Upper lobe of right lung (tissue), 1 donor: ENCODE measurements at regions not wholly inside any gene's neighbourhood (a gene's known extent, or its start where the extent isn't known, plus 50 kb on each side); places are given as distances from the start of the nearest gene placed in this dataset.

Experiments
- ATAC-seq: fragments of 200-7000 bp; cut with Tn5 transposase; one replicate; pipeline ENCODE4 v1.9.1; 2020; ENCODE audit warnings: mild to moderate bottlenecking, moderate library complexity
- DNase-seq: peaks from one replicate; pipeline ENCODE4 v3.0.0-alpha.2; 2020
- H3K27ac ChIP-seq: fragments of 200-600 bp; one replicate; pipeline ENCODE4 v1.8.0; 2022
- H3K27me3 ChIP-seq: fragments of 200-600 bp; one replicate; pipeline ENCODE4 v1.8.0; 2022; ENCODE audit warnings: mild to moderate bottlenecking
- H3K36me3 ChIP-seq: fragments of 200-600 bp; one replicate; pipeline ENCODE4 v1.8.0; 2022
- H3K4me1 ChIP-seq: fragments of 200-600 bp; one replicate; pipeline ENCODE4 v1.8.0; 2022
- H3K4me3 ChIP-seq: fragments of 200-600 bp; one replicate; pipeline ENCODE4 v1.8.0; 2022; ENCODE audit warnings: mild to moderate bottlenecking
- H3K9me3 ChIP-seq: fragments of 200-600 bp; one replicate; pipeline ENCODE4 v1.8.0; 2022
- intact Hi-C: fragments of 100-400 bp; cut with DNase I; formaldehyde crosslinking; loops from one replicate; pipeline ENCODE4 v1.11.0; 2022
- TF ChIP-seq, protein P1 (sequence below): fragments of 200-600 bp; IDR thresholded peaks from one replicate; pipeline ENCODE4 v1.8.0; 2022; ENCODE audit warnings: antibody characterized with exemption
- donor health status: DM: no; HTN: yes; CAD: no; lungs with severe emphysema.

DNA sequence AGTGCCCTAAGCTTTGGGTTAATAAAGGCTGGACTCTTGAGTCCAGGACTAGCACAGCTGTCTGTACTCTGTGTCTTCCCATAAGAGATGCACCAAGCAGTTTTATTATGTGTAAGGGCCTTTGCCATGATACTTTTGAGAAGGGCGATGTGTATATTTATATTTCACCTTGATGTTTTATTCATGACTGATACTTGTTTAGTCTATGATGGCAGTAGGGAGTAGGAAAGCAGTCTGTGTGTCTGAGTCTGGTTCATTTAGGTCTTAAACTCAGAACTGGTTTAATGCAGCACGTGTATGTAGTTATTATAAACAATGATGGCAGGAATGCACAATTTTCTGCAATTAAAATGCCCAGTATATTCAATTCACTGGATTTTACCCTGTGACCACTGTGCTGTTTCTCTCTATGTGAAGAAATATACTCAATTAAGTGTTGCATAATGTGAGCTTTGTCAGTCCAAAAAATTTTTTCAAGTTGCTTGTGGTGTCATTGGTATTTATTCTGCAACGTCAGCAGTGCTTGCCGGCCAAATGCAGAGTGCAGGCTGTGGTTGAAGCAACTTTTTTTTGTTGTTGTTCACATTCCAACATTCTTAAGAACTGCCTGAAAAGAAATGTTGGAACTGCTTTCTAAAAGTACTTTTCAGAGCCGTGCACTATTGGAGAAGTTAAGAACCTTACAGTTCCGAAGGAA lies 423.7 kb upstream of the SEMA6D start:
- Histone ChIP-seq H3K4me3 (no peak overlapping the region), H3K36me3 (no peaks in the 10 kb centered on the region), H3K27ac (peak overlapping the region; percentile 1), H3K4me1 (peaks cover 16% of the 10 kb centered on the region), H3K9me3 (no peaks in the 10 kb centered on the region), H3K27me3 (no peaks in the 10 kb centered on the region)
- DNase-seq (peak; percentile 74), ATAC-seq (peak; percentile 84)
- intact Hi-C loops = no loop called here
- TF ChIP-seq, protein P1, sequence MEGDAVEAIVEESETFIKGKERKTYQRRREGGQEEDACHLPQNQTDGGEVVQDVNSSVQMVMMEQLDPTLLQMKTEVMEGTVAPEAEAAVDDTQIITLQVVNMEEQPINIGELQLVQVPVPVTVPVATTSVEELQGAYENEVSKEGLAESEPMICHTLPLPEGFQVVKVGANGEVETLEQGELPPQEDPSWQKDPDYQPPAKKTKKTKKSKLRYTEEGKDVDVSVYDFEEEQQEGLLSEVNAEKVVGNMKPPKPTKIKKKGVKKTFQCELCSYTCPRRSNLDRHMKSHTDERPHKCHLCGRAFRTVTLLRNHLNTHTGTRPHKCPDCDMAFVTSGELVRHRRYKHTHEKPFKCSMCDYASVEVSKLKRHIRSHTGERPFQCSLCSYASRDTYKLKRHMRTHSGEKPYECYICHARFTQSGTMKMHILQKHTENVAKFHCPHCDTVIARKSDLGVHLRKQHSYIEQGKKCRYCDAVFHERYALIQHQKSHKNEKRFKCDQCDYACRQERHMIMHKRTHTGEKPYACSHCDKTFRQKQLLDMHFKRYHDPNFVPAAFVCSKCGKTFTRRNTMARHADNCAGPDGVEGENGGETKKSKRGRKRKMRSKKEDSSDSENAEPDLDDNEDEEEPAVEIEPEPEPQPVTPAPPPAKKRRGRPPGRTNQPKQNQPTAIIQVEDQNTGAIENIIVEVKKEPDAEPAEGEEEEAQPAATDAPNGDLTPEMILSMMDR = no peak

DNA sequence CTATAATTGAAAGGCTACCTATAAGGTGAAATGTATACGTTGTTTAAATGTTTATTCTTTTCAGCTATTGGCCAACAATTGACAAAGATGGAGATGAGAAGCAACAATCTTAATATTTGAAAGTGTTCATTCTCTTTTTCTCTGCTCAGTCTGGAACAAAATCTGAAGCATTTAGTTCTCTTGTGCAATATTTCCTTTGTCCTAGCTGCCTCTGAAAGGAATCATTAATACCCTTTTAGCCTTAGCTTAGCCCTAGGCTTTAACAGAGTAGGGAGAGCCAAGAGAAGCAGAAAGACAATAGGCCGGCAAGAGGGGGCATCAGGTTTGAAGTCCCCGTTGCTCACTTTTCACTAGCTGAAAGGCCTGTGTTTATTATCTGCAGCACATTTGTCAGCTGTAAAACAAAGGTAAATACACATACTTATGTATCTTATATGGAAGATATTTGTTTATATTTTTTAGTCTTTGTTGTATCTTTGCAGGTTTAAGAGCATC lies 422.5 kb upstream of the SEMA6D start:
- Histone ChIP-seq H3K9me3 (no peaks in the 10 kb centered on the region), H3K4me3 (no peak overlapping the region), H3K36me3 (no peaks in the 10 kb centered on the region), H3K27ac (no peak overlapping the region), H3K4me1 (peaks cover 16% of the 10 kb centered on the region), H3K27me3 (no peaks in the 10 kb centered on the region)
- TF ChIP-seq, protein P1 = no peak
- DNase-seq (no peak), ATAC-seq (no peak)
- intact Hi-C loops = no loop called here

- TF ChIP-seq, protein P1 = no peak
- ATAC-seq (no peak), DNase-seq (no peak)
- Histone ChIP-seq H3K4me3 (no peak overlapping the region), H3K9me3 (no peaks in the 10 kb centered on the region), H3K27ac (no peak overlapping the region), H3K4me1 (peaks cover 16% of the 10 kb centered on the region), H3K36me3 (no peaks in the 10 kb centered on the region), H3K27me3 (no peaks in the 10 kb centered on the region)
- intact Hi-C loops = no loop called here
Measured at GRCh38 chr15:47296881-47297280, 420.4 kb upstream of the SEMA6D start.

GRCh38 chr15:47299846-47300434 lies 417.4 kb upstream of the SEMA6D start:
- Histone ChIP-seq H3K4me3 (no peak overlapping the region), H3K27ac (no peak overlapping the region), H3K9me3 (no peaks in the 10 kb centered on the region), H3K27me3 (no peaks in the 10 kb centered on the region), H3K36me3 (no peaks in the 10 kb centered on the region), H3K4me1 (no peaks in the 10 kb centered on the region)
- DNase-seq (no peak), ATAC-seq (no peak)
- intact Hi-C loops = no loop called here
- TF ChIP-seq, protein P1 = no peak

DNA sequence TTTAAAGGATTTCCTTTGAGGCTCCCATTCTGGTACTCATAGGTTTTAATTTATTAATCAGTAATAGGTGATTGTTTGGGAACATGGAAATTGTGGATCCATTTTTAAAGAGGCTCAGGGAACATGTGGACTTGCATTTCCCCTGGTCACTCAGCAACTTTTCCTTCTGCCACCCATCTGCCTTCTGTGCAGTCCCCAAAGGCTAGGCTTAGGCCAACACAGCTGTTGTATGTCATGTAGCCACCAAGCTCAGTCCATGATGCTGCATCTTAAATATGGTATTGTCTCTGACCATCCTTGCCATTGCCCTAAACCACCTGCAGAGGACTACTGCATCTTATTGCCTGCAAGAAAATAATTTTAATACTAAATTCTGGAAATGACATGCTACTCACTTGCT lies 416.7 kb upstream of the SEMA6D start:
- Histone ChIP-seq H3K9me3 (no peaks in the 10 kb centered on the region), H3K4me3 (no peak overlapping the region), H3K27me3 (no peaks in the 10 kb centered on the region), H3K4me1 (no peaks in the 10 kb centered on the region), H3K36me3 (no peaks in the 10 kb centered on the region), H3K27ac (no peak overlapping the region)
- DNase-seq (no peak), ATAC-seq (no peak)
- TF ChIP-seq, protein P1 = no peak
- intact Hi-C loops = no loop called here
